ENCODE measurements at regions not wholly inside any gene's neighbourhood (a gene's known extent, or its start where the extent isn't known, plus 50 kb on each side); places are given as distances from the start of the nearest gene placed in this dataset.

GRCh38 chr1:95655321-95656020, 421.5 kb downstream of the RWDD3 start (continued):
- TF ChIP-seq POLR2AphosphoS5 (IDR thresholded peaks at IDR 0.05; ENCODE audit: low read depth, low read length) (no peak), TEAD4 (IDR thresholded peaks at IDR 0.05; ENCODE audit: borderline replicate concordance, insufficient read depth) (0 out of 2 replicates have a peak, but pooled peaks have one; percentile 19), CHD2 (IDR thresholded peaks at IDR 0.05; ENCODE audit: low read length, partially characterized antibody) (no peak), USF2 (IDR thresholded peaks at IDR 0.05; ENCODE audit: borderline replicate concordance, low read depth, low read length) (no peak), TCF12 (IDR thresholded peaks at IDR 0.05) (peak; percentile 24; the same call in 1 of the 2 replicates), NFIC (IDR thresholded peaks at IDR 0.05; ENCODE audit: borderline replicate concordance) (no peak), RAD21 (IDR thresholded peaks at IDR 0.05; ENCODE audit: low read length) (peak; percentile 39)

GRCh38 chr1:95657248-95657647, 423.2 kb downstream of the RWDD3 start:
- DNase-seq = no peak

More at GRCh38 chr1:95657248-95657647, 423.2 kb downstream of the RWDD3 start:
- Histone ChIP-seq H3K79me2 (ENCODE audit: insufficient read depth) (no peaks in the 10 kb centered on the region), H2AFZ (ENCODE audit: low read depth) (no peak overlapping the region), H3K9me2 (no peaks in the 10 kb centered on the region), H3K4me2 (no peak overlapping the region), H3K36me3 (replicated peaks in 1 of 2; ENCODE audit: control insufficient read depth in 1 of 2, insufficient read depth in 2 of 2, low read length in 1 of 2) (no peaks in the 10 kb centered on the region), H3K27ac (ENCODE audit: low read depth in 2 of 2, low read length in 1 of 2) (peak overlapping the region in 1 of 2 experiments; percentile 100; a peak in 2 of 4 replicates), H3K27me3 (ENCODE audit: insufficient read depth) (no peaks in the 10 kb centered on the region), H3K4me1 (ENCODE audit: control insufficient read depth in 1 of 2, insufficient read depth in 2 of 2, low read depth in 1 of 2, low read length in 1 of 2) (peaks cover 0 to 24% of the 10 kb centered on the region in 2 experiments; a peak in 2 of 4 replicates), H3K4me3 (ENCODE audit: low read depth in 2 of 2, low read length in 1 of 2) (no peak overlapping the region), H3F3A (replicated peaks; ENCODE audit: insufficient read depth) (no peaks in the 10 kb centered on the region), H4K20me1 (ENCODE audit: insufficient read depth) (no peaks in the 10 kb centered on the region), H3K9me3 (no peaks in the 10 kb centered on the region), H3K9ac (no peak overlapping the region)
- TF ChIP-seq TEAD4 (IDR thresholded peaks at IDR 0.05; ENCODE audit: borderline replicate concordance, insufficient read depth) (no peak), RFX5 (IDR thresholded peaks at IDR 0.05; ENCODE audit: low read length) (no peak), GATA2 (CRISPR knock-in tag; IDR thresholded peaks at IDR 0.05) (no peak), SMC3 (IDR thresholded peaks at IDR 0.05; ENCODE audit: low read depth, low read length) (no peak), CTCF (IDR thresholded peaks at IDR 0.05) (no peak)
- CTCF ChIA-PET = interaction anchor here (1.0 to 1.2 kb wide), 4 partner anchors 18 to 402 kb away, joined by 3 to 5 read pairs (median 3); no protein-coding TSS in a partner anchor
- WGBS (ENCODE audit: low lambda C conversion rate) = 25% methylated on average over 4 of the region's 4 CpGs
- POLR2A ChIA-PET = interaction anchor here (0.6 kb wide), 1 partner anchor 351 kb away, joined by 3 read pairs; no protein-coding TSS in a partner anchor

Measured in SK-N-SH (cell line).